ENCODE measurements at regions not wholly inside any gene's neighbourhood (a gene's known extent, or its start where the extent isn't known, plus 50 kb on each side); places are given as distances from the start of the nearest gene placed in this dataset.

DNA sequence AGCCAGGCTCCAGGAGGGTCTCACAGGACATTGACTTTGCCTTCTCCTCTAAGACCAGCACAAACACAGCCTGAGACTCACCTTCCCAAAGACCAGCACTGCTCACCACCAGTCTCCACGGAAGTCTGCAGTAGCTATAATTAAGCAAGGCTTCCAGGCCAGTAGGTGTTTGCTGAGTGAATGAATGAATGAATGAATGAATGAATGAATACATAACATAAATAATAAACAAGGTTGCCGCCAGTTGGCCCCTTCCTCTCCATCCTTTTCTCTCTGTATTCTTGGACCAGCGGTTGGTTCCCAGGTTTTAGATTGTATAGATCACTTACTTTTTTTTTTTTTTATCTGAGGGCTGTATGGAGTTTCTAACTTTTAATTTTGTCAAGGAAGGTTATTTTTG, 222.4 kb upstream of the ID2 start:
- no peak overlapping the region for H3K4me3 ChIP-seq (replicated peaks in 1 of 2; ENCODE audit: low read depth in 2 of 2, low read length in 2 of 2)
- TF ChIP-seq, protein P1, sequence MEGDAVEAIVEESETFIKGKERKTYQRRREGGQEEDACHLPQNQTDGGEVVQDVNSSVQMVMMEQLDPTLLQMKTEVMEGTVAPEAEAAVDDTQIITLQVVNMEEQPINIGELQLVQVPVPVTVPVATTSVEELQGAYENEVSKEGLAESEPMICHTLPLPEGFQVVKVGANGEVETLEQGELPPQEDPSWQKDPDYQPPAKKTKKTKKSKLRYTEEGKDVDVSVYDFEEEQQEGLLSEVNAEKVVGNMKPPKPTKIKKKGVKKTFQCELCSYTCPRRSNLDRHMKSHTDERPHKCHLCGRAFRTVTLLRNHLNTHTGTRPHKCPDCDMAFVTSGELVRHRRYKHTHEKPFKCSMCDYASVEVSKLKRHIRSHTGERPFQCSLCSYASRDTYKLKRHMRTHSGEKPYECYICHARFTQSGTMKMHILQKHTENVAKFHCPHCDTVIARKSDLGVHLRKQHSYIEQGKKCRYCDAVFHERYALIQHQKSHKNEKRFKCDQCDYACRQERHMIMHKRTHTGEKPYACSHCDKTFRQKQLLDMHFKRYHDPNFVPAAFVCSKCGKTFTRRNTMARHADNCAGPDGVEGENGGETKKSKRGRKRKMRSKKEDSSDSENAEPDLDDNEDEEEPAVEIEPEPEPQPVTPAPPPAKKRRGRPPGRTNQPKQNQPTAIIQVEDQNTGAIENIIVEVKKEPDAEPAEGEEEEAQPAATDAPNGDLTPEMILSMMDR (IDR thresholded peaks at IDR 0.05; ENCODE audit: low read depth, low read length): no peak
- no peak for DNase-seq (ENCODE audit: low read depth in 2 of 2)

DNA sequence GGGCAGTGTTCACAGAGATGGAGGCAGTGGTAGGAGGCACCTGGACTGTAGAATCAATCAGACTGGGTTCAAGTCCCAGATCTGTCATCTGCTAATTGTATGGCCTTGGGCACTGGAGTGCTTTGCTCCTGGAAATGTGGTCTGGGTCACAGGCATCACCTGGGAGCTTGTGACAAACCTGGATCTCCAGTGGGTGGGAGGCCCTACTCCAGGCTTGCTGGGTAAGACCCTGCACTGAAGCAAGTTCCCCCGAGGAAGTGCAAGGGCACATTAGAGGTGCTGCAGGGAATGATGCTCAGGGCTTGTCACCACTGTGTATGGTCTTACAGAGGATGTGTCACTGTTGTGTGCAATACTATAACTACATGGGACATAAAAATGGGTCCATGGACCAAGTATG, 220.5 kb upstream of the ID2 start:
- TF ChIP-seq, protein P1 (IDR thresholded peaks at IDR 0.05; ENCODE audit: low read depth, low read length): no peak
- H3K4me3 ChIP-seq (replicated peaks in 1 of 2; ENCODE audit: low read depth in 2 of 2, low read length in 2 of 2): no peak overlapping the region
- no peak for DNase-seq (ENCODE audit: low read depth in 2 of 2)

DNA sequence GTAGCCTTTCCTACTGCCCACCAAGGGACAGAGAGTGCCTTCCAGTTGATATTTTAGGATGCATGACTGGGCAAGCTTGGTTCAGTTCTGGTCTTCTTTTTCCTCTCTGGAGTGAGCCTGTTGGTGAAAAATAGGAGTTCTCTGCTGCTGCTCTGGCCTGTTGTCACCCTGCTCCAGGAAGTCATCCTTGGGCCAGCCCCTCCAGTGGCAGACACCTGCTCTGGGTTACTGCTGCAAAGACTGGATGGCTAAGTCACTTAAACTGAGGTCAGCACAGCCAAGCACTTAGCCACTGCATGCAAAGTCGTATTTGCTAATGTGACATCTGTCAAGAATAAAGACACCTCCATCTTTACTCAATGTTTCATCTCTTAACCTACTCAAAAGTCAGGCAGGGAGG, 219.6 kb upstream of the ID2 start:
- TF ChIP-seq, protein P1 (IDR thresholded peaks at IDR 0.05; ENCODE audit: low read depth, low read length): no peak
- no peak overlapping the region for H3K4me3 ChIP-seq (replicated peaks in 1 of 2; ENCODE audit: low read depth in 2 of 2, low read length in 2 of 2)
- DNase-seq (ENCODE audit: low read depth in 2 of 2): no peak

DNA sequence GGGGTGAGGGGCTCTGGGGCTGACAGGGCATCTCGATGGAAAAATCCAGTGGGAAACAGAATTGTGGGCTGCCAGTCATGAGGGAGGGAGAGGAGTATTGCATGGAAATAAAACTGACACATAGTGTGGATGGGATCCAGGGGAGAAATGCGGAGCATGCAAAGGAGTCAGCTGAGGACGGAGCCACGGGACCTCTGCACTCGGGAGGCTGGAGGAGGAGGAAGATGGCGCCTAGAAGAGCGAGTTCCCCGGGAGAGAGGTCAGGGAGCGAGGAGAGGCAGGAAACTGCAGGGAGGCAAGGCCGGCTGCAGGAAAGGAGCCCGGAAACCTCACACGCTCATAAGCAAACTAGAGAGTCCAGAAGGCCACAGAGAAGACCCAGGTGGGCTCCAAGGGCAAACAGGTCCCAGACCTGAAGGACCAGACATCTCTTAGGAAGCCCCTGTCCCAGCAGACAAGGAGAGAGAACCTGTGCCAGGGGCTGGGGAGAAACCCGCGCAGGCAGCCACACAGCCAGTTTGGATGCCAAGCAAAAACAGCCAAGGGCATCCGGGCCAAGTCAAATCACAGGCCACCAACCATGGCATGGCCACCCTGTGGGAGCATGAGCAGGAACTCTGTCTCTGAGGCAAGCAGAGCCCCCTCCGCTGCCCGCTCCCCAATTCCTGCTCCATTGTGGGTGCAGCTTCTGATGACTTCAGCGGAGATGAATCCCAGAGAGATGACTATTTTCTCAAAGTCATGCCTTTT, 218.8 kb upstream of the ID2 start:
- H3K4me3 ChIP-seq (replicated peaks in 1 of 2; ENCODE audit: low read depth in 2 of 2, low read length in 2 of 2): no peak overlapping the region
- TF ChIP-seq, protein P1 (IDR thresholded peaks at IDR 0.05; ENCODE audit: low read depth, low read length): no peak
- DNase-seq (ENCODE audit: low read depth in 2 of 2): no peak

DNA sequence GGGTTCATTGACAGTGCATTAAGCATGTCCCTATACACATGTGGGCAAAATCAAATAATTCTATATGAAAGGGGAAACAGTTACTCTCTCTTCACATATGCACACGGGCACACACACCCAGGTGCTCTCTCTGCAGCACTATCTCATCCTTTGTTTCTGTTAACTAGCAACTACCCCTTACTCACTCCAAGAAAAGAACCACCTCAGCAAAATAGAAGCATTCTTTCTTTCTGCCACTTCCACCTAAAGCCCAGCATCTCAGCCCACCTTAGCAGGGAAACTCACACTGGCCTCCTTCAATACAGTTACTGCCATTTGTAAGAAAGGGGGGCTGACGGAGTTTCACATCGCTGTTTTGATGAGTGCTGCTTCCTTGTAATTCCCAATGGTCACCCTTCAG, 216.3 kb upstream of the ID2 start:
- no peak for DNase-seq (ENCODE audit: low read depth in 2 of 2)
- H3K4me3 ChIP-seq (replicated peaks in 1 of 2; ENCODE audit: low read depth in 2 of 2, low read length in 2 of 2): no peak overlapping the region
- TF ChIP-seq, protein P1 (IDR thresholded peaks at IDR 0.05; ENCODE audit: low read depth, low read length): no peak

DNA sequence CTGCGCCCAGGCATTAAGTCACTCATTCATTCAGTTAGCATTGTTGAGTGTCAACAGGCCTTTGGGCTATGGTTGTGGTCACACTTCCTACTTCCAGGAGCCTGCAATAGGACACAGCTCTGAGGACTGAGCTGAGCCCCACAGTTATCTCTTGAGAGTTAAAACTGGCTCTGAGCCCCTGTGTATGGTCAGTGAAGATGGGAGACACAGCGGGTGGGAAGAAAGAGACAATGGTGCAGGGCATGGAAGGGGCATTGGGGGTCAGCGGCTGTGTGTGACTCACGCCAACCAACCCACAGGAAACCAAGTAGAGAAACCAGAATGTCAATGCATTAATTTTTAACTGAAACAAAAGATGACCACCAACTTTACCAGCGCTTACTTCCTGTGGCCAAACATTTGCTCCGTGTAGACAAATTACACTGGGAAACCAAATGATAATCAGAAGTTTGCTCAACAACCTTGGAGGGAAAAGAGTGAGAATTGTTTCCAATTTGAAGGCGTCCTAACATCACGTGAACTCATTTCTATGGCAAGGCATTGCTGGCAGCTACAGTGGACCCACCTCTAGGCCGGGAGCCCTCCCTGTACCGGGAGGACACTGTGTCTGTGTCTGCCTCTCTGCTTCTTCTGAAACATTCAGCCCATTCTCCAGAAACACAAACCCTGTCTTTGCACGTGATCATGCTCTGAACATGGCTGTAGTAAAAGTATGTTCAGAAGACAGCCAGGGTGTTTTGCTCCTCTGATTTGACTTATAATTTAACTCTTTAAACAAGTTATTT, 212.0 kb upstream of the ID2 start:
- TF ChIP-seq, protein P1 (IDR thresholded peaks at IDR 0.05; ENCODE audit: low read depth, low read length): no peak
- DNase-seq (ENCODE audit: low read depth in 2 of 2): no peak
- no peak overlapping the region for H3K4me3 ChIP-seq (replicated peaks in 1 of 2; ENCODE audit: low read depth in 2 of 2, low read length in 2 of 2)
